Stimulated activated CD8-positive, alpha-beta memory T cell treated with anti-CD3 and anti-CD28 coated beads, Interleukin-7, amount 100 ng/mL, for 48 hours (primary cell): ENCODE measurements at regions not wholly inside any gene's neighbourhood (a gene's known extent, or its start where the extent isn't known, plus 50 kb on each side); places are given as distances from the start of the nearest gene placed in this dataset.
"Not testable (repeated sequence)": the region's sequence is repeated elsewhere in the genome, so short reads cannot be mapped to it uniquely, and the experiment has no call there.

Source experiments
- DNase-seq, 2 donors: peaks; one replicate each; pipeline ENCODE4 v3.0.0-alpha.2; 2020; ENCODE audit warnings: low read depth in 1 of 2; ENCODE audit errors: extremely low read depth in 1 of 2

DNA sequence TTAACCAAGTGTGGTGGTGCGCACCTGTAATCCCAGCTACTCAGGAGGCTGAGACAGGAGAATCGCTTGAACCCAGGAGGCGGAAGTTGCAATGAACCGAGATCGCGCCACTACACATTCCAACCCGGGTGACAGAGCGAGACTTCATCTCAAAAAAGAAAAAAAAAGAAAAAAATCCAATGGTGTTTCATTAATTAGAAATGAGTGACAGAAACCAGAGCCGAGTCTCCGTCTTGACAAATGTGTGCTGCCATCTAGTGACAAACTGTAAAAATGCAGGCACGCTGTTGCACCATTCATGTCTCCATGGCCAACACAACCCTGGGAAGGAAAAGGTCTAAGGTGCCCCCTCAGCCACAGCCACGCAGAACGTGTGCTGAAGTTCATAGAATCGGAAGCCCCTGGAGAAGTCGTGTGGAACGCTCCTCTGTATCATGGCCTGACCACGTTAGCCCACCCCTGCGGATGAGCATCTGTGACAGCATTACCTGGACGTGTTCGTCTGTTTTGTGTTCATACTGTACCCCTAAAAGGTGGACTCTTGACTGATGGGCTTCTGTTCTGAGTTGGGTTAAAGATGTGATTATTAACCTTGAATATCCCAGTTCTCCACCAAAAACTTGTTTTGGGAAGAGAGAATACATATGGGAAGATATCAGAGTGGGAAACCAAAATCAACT is 94.9 kb downstream of the LYZL2 start:
- peak in 1 of 2 donors; percentile 37 for DNase-seq

DNA sequence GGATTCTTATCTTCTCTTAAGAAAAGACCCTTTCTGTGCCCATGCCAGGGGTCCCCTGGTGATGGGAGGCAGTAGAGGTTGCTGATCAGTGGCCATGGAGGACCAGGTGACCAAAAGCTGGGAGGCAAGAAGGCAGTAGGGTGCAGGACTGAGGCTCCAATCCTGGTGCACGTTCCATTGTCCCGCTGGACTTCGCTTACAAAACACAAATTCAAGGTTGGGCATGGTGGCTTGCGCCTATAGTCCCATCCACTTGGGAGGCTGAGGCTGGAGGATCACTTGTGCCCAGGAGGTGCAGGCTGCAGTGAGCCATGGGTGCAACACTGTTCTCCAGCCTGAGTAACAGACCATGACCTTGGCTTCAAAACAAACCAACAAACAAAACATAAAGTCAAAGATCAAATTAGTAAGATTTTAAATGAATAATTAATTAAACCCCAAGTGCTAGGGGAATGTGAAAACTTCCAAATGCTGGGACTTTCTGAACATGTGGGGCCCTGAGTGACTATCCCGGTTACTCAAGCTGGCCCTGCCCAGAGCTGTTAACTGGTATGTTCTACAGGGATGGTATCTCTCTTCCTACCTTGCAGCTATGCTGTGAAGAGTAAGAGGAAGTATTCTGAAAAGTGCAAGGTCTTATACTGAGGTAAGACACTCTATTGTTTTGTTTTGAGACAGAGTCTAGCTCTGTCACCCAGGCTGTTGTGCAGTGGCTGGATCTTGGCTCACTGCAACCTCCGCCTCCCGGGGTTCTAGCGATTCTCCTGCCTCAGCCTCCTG is 97.6 kb downstream of the LYZL2 start:
- no peak for DNase-seq

DNA sequence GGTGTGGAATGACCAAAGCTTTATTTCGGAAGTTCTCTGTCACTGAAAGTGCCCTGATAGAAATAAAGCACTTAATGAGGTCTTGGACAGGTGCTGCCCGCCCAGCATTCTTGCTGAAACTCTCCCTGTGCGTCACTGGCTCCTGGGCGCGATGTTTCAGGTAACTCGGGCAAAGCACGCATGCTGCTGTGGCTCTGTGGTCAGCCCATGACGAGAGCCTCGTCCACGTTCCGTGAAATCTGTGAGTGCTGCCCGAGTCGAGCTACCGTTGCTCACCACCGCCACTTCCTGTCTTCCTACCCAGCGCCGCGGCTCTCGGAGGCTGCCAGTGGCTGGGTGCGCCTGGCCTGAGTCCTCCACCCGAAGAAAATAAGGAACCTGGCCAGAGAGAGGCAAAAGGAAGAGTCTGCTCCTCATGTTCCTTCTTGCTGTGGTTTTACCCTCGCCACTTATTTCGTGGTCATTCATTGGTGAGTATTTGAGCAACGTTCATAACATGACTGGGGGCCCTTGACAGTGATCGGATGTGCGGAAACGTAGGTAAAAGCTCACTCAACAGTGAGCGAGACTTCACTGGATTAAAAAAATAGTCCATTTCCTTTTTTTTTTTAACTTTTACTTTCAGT is 95.5 kb downstream of the MAP3K8 start:
- peak; percentile 58 to 83 for DNase-seq

DNA sequence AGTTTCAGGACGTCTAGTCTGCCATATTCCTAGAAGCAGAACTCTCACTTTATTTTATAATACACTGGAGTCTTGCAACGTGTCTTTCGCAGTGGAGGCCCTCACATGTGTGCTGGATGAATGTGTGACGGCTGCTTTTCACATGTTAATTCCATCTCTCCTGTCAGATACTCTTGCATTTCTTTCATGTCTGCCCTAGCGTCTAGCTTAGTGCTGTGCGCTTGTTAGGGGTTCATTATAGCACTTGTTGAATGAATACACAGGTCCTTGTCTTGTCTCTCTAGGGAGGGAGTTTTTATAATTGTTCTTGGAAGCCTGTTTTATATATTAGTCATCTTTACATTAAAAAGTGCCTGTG is 94.4 kb downstream of the MAP3K8 start:
- no peak for DNase-seq

DNA sequence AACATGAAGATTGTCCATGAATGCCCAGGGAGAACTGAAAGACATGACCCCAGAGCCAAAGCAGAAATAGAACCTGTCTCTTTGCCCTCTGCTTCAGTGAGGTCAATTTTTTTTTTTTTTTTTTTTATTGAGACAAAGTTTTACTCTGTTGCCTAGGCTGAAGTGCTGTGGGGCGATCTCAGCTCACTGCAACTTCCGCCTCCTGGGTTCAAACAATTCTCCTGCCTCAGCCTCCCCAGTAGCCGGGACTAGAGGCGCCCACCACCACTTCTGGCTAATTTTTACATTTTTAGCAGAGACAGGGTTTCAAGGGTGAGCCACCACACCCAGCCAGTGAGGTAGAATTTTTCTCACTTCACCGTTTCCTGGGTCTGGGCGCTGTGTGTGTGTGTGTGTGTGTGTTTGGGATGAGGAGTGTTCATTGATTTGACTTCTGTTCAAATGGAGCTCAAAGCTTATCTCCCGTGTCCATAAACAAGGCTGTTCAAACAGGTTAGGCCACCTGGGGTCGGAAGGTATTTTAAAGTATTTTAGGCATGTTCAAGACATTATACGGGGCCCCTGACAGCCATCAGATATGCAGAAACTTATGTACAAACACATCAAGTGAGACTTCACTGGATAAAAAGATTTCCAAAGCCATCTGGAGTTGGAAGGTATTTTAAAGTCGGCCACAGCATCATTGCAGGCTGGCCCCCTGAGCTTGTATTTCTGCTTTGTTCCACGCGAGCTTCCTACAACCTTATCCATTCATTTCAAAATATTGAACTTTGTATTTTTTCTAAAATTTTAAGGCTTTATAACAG is 93.8 kb downstream of the MAP3K8 start:
- no peak for DNase-seq

DNA sequence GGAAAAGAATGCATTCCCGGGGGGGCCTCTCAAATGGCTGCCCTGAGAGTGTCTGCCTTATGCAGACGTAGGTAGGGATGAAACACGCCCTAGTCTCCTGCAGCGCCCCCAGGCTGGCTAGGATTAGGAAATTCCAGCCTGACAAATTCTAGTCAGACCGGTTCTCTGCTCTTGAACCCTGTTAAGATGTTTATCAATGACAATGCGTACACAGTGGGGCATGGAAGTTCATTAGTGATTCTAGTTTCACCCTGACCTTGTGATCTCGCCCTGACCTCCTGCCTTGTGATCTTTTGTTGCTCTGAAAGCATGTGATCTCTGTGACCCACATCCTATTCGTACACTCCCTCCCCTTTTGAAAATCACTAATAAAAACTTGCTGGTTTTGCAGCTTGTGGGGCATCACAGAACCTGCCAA is 88.7 kb downstream of the MAP3K8 start:
- not testable (repeated sequence) for DNase-seq

DNA sequence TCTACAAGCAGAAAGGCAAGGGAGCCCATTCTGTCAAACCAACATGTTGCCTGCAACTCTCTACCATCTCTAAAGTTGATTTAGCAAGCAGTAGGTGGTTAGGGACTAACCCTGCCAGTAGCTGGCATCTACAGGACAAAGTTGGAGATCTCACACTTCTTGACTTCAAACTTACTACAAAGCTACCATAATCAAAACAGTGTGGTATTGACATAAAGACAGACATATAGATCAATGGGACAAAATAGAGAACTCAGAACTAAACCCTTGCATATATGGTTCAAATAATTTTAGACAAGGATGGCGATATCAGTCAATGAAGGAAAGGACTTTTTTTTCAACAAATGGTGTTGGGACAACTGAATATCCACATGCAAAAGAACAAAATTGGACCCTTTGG is 84.9 kb downstream of the MAP3K8 start:
- DNase-seq: no peak
